ENCODE measurements at regions not wholly inside any gene's neighbourhood (a gene's known extent, or its start where the extent isn't known, plus 50 kb on each side); places are given as distances from the start of the nearest gene placed in this dataset.
"Not testable (repeated sequence)": the region's sequence is repeated elsewhere in the genome, so short reads cannot be mapped to it uniquely, and the experiment has no call there.

DNA sequence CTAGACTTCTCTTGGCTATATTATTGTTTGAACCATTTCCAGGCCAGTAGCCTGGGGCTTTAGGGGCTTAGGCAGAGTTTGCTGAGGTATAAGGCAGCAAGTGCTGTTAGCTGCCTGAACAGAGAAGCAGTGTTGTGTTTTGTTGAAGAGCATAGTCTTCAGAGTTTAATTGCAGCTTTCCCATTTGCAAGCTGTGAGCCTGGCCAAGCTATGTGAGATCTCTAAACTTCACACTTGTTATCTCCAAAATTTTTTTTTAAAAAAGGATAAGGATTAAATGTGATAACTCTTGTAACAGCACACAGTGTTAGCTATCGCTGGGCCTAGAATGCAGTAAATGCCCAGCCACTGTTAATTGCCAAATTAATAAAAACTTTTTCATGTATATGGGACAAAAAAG, 782.4 kb downstream of the REEP3 start:
- intact Hi-C loops (cut with micrococcal nuclease): no loop called here
- no peak for DNase-seq
- no peak for ATAC-seq

DNA sequence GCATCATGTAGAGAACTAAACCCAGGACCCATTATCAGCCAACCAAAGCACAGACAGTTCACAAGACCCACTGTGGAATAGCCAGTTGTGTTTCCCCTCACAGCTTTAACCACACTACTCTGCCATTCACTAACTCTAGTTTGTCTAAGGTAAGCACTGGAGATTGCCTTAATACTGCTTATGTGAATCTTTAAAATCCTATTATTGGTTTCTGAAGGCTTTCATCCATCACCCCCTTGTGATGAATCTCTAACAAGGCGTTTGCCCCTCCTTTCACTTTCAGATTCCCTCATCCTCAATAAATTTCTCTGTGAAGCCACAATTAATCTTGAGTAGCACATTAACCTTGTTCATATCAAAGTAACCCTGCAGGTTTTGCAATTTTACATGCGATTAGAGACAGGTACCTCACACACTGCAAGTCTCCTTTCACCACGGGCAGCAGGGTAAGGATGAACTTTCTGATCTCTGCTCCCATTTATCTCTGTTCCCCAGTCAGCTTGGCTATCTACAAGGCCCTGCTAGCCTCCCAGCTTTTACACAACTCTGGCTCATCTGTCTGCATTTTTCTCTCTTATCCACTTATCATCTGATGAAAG, 785.6 kb downstream of the REEP3 start:
- intact Hi-C loops (cut with micrococcal nuclease): no loop called here
- ATAC-seq: no peak
- DNase-seq: no peak

DNA sequence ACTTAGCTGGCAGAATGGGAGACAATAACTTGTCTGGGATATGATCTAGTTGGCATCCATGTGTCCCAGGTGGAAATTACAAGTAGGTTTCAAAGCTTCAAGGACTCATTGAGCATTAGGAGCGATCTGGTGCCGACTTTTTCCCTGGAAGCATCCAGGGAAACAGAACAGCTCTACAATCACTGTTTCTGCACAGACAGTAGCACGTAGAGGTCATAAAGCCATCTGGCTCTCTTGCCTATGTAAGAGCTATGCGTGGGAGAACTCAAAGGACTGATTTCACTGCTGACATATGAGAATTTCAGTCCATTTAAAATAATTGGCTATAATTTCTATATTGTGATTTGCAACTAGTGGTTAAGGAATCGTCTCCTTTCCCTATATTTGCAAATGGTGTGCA, 791.7 kb downstream of the REEP3 start:
- intact Hi-C loops (cut with micrococcal nuclease): no loop called here

DNA sequence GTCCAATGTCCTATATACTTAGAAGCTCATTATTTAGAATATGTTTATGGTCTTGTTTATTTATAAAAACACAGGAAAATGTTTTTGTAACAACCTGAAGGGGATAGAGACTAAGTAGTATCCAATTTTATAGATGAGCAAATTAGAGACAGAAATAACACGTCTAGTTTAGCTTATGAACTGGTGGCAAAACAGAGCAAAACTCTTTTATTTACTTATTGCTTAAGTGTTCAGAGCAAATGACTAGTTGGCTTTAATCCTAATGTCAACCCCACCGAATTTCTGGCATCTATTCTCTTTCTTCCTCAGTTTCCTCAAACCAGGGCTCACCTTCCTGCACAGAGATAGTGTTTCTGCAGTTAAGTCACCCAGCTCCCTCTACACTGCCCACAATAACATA, 792.8 kb downstream of the REEP3 start:
- intact Hi-C loops (cut with micrococcal nuclease): no loop called here
- no peak for DNase-seq
- ATAC-seq: no peak

More for the DNA sequence above, 791.7 kb downstream of the REEP3 start:
- no peak for ATAC-seq
- DNase-seq: no peak

DNA sequence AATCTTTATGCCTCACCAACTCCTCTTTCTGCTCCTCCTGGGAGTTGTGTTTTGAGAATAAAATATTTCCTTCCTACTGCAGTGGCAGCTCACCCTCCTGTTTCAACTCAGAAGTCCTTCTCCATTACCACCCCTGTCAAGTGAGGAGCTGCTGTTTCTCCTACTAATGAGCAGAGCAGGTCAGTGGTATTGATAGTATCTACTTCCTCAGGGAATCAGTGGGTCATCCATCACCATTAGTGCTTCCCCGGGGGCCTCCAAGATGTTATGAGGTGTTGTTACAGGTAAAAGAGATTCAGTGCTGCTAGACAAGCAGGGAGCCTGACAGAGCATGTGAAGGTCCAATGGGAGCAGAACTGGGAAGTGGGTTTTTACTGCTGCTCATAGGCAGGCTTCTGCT, 795.2 kb downstream of the REEP3 start:
- ATAC-seq: no peak
- intact Hi-C loops (cut with micrococcal nuclease): no loop called here

DNA sequence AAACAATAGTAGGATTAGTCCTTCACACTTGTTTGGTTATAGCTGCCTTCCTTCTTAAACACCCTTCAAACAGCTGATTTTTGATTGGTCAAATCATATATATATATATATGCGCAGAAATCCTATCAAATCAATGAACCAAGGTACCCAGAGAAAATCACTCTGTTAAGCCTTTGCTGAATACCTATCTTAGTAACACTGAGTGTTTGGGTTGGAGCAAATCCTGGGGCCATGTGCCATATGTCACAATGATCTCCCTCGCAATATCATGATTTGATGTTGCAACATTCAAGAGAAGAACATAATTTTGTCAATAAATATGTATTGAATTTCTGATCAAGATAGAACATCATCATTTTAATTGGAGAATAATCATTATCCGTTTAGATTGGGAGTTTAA, 795.6 kb downstream of the REEP3 start:
- ATAC-seq (no peak), DNase-seq (no peak)
- intact Hi-C loops (cut with micrococcal nuclease): no loop called here

More for the DNA sequence above, 795.2 kb downstream of the REEP3 start:
- no peak for DNase-seq

DNA sequence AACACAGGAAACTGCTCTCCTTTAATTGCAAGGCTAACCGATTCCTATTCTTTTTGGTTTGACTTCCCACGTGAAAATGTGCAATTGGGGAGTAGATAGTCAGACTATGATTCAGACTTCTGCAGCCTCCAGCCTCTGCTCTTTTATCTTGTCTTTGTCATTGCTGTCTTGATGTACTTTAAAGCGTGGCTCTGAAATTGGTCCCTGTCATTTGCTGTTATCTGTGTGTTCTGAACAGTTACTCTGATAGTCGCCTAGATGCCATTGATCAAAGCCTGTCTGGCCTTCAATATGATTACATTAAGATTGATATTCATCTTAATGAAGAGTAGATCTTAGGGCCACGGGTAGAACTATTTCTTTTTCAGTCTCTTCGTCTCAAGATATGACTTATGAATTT, 799.2 kb downstream of the REEP3 start:
- DNase-seq (no peak), ATAC-seq (no peak)
- intact Hi-C loops (cut with micrococcal nuclease): no loop called here

DNA sequence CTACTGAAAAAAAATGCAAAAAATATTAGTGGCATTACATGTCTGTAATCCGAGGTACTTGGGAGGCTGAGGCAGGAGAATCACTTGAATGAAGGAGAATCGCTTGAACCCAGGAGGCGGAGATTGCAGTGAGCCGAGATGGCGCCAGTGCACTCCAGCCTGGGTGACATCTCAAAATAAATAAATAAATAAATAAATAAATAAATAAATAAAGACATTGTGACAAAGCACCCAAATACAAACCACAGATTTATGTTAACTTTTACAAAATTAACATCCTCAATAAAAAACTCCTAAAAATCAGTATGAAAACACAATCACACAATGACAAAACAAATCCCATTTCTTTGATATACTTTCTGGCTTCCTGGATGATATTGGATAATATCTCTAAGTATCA, 808.3 kb downstream of the REEP3 start:
- no peak for ATAC-seq
- DNase-seq: no peak
- intact Hi-C loops (cut with micrococcal nuclease): no loop called here

DNA sequence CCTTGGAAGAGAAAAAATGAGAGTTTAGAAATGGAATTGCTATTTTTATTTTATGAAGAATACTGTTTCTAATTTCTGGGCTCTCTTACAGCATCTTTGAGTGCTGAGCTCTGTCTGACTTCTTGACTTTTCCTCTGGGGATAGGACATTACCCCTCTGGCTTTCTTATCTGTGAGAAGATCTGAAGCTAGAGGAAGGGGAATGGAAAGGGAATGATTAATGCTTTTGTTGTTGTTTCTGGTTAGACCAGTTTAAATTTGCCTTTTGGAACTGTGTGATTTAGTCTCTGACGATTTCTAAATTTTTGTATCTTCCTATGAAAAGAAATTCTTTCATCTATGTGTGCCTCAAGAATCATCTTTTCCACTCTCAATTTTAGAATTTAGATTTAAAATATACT, 811.4 kb downstream of the REEP3 start:
- ATAC-seq: no peak
- no peak for DNase-seq
- intact Hi-C loops (cut with micrococcal nuclease): no loop called here

DNA sequence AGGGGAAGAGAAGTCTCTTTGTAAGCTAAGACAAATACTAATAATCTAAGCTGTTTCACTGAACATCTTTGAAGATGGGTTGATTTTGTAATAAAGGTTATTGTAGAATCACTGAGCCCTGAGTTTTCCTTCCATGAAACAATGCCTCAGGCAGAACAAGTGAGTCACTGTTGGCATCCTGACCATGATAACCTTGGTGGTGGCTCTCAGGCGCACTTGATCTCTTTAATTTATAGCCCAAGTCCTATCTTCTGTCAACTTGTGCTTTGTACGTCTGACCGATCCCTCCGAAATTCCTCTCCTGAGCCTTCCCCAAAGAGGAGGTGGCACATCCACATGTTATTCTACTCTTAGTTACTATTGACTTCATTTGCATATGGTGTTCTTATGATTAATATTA, 812.9 kb downstream of the REEP3 start:
- ATAC-seq (no peak), DNase-seq (no peak)
- intact Hi-C loops (cut with micrococcal nuclease): no loop called here

DNA sequence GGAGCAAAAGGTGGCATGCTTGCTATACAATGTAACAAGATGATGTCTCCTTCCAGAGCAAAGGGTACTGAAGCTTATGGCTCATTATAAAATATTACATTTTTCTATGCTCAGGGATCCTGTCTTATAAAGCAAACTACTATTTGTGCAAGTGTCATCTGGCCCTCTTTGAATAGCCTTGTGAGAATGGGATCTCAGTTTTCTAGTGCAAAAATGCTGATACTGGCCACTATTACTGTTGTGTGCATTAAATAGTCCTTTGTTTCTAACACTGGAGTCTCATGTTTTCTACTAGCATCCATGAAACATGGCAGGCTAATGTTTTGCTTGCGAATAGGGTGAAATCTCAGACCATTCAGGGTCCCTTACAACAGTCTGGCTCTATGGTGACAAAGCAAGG, 823.0 kb downstream of the REEP3 start:
- ATAC-seq (no peak), DNase-seq (no peak)
- intact Hi-C loops (cut with micrococcal nuclease): no loop called here

DNA sequence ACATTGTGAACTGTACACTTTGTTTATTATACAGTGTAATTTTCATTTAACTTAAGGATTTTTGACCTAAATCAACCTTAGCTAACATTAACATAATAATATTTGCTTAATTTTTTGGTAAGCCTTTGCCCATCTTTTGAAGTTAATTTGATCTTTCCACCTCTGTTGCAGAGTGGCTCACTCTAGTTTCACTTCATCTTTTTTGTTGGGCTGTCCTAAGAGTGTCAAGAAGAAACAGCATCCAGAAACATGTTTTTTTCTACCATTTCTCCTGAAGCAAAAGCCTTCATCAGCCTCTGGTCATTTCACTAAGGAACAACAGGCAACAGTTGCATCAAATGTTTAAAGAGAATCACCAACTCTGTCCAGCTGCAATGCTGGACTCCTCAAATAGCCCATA, 824.7 kb downstream of the REEP3 start:
- DNase-seq (no peak), ATAC-seq (no peak)
- intact Hi-C loops (cut with micrococcal nuclease): no loop called here

DNA sequence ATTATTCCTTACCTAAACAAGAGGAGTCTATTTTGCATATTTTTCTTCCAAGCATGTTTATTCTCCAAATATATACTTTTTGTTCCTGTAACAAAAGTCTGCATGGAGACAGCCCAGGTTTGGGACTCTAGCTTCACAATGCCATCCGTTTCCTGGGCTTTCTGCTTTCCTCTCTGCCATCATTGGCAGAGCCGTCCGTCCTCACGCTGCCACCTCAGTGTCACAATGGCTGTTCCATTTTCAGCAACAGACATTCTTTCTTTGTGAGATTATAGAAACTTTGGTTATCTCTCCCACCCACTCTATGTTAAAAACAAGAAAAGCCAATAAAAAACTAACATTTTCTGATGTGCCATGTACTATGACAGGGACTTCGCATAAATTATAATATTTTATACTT, 825.2 kb downstream of the REEP3 start:
- DNase-seq: no peak
- ATAC-seq: no peak
- intact Hi-C loops (cut with micrococcal nuclease): no loop called here

DNA sequence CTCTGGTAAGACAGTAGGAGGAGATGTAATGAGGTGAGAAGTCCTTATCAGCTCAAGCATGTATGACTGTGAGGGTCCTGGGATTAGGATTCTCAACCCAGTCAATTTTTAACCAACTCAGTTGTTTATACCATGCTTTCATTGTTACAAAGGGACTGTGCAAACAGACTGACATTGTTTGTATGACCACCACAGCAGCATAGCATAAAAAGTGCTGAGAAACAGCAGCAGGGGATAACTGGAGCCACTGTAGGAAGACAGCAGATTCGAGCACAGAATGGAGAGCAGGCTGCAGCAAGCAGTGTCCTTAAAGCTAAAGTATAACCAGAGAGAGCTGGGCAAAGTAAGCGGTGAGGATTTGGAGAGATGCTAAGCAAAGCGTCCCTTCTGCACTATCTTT, 829.5 kb downstream of the REEP3 start:
- ATAC-seq: no peak
- intact Hi-C loops (cut with micrococcal nuclease): no loop called here
- no peak for DNase-seq

DNA sequence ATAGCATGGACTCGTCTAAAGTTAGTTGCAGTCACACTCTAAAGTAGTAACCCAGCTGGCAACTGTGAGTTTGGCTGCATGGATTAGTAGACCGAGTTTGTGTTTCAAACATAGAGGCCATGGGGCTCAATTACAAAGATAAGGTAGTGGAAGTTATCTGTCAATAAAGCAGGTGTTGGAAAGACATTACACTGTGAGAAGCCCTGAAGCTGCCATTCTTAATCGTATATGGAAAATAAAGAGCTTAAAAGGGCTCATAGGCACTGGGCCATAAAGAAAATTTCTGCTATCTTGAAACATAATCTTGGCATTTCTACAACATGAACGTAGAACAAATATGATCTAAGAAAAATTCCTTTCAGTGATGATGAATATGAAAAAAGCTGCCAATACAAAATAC, 837.7 kb downstream of the REEP3 start:
- no peak for DNase-seq
- no peak for ATAC-seq
- intact Hi-C loops (cut with micrococcal nuclease): no loop called here

DNA sequence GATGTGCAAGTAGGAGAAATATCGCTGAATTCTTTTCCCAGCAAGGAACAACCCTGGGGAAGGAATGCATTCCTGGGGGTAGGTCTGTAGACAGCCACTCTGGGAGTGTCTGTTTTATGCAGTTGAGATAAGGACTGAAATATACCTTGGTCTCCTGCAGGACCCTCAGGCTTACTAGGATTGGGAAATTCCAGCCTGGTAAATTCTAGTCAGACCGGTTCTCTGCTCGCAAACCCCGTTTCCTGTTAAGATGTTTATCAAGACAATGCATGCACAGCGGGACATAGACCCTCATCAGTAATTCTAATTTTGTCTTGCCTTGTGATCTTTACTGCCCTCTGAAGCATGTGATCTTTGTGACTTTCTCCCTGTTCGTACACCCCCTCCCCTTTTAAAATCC, 839.0 kb downstream of the REEP3 start:
- ATAC-seq; DNase-seq; intact Hi-C loops (cut with micrococcal nuclease): not testable (repeated sequence)

DNA sequence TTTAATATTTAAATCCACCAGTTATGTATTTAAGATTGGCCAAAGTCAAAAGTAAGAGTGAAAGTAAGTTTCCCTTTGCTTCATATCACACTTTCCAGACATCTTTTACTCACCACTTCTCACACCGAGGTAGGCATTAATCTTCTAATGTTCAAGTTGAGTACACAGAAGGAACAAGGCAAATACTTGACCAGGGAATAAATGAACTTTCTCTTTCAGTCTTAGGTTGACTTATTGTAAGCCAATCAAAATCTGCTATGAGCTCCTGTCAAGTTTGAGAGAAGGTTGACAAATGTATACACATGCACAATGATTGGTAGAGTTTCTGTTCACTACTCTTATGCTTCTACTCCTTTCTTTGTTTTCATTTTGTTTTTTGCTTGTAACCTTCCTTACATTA, 842.5 kb downstream of the REEP3 start:
- DNase-seq (no peak), ATAC-seq (no peak)
- intact Hi-C loops (cut with micrococcal nuclease): no loop called here

DNA sequence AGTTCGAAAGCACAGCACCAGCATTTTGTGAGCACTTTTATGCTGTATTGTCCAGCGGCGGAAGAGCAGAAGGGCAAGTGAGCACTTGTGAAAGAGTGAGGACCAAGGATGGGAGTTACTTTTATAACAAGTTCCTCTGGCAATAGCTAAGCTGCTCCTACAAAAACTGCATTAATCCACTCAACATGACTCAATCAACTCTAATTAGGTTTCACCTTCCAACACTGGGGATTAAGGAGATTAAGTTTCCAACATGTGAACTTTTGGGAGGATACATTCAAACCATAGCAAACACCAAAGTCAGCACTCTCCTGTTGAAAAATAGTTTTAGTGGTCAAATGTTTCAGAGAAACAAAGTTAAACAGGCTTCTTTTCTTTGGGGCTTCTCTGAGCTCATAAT, 844.5 kb downstream of the REEP3 start:
- DNase-seq (no peak), ATAC-seq (no peak)
- intact Hi-C loops (cut with micrococcal nuclease): no loop called here

DNA sequence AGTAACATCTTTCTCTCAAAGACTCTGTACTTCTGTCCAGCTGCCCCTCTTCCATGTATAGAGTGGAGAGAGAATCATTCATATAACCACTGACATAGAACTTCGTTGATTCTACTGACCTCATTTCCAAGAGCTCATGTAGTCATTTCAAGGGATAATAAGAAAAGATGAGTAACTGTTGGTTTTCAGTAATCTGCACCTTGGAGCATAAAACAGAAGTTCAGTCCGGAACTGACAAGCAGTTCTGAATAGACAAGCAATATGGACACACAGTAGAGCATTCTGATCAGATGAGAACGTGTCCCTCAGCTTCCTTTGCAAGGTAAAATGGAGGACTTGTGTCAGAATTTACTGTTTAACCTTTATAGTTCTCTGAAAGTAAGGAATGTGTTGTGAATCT, 847.1 kb downstream of the REEP3 start:
- intact Hi-C loops (cut with micrococcal nuclease): no loop called here
- ATAC-seq (no peak), DNase-seq (no peak)

DNA sequence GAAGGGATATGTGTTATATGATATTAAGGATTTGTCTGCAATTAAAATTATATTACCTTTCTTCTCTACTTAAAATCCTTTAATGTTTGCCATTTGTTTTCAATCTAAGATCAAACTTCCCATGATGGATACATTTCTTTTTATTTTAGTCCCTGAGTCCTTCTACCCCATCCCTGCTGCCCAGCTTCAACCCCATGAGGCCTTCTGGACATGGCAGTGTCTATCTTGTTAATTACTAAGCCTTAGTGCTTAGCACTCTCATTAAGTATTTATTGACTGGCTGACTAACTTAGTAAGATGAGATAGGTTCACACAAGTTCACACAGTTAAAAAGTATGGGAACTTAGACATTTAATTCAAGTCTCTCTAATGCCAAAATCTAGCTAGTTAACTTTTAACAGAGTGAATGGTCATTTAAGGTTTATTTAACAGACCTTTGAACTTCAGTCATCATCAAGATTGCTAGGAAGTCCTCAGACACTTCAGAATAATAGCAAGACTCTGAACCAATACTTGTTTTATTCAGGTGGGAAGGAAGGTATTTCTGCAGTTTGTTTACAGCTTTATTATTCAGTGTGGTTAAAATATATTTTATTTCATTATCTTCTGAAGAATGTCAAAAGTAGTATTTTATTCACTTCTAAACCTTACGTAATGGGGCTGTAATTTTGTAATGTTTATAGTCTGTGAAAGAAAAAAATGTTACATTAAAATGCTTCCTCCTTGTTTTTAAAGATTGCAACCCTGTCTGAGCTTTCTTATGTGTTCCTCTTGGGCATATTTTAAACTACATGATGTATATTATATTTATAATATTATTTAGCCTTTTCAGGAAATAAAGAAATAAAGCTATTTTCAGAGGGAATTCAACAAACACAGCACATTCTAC, 848.9 kb downstream of the REEP3 start:
- no peak for DNase-seq
- intact Hi-C loops (cut with micrococcal nuclease): no loop called here
- no peak for ATAC-seq

DNA sequence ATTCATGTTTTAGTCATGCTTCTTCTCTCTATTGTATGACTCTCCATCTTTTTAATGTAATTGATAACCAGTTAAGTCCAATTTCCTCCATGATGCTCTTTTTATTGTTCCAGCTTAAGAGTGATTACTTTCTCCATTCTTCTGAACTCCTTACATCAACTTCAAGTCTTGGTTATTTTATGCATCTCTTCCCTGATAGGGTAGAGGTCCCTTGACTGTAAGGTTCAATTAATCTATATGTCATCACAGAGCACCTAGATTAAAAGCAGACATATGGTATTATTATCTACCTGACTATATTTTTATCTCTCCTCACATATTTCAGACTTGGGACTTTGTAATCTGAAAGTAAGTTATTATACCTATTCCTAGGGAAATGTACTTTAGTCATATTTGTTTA, 853.1 kb downstream of the REEP3 start:
- ATAC-seq: no peak
- intact Hi-C loops (cut with micrococcal nuclease): no loop called here
- DNase-seq: no peak

All from left ventricle myocardium superior (tissue), 1 donor.